Hematopoietic multipotent progenitor cell treated with erythropoietin and hydrocortisone succinate and interleukin-3 and kit ligand, for 17 days (in vitro differentiated cells): ENCODE measurements at regions not wholly inside any gene's neighbourhood (a gene's known extent, or its start where the extent isn't known, plus 50 kb on each side); places are given as distances from the start of the nearest gene placed in this dataset.

ENCODE experiments used
- DNase-seq: peaks from one replicate; pipeline ENCODE4 v3.0.0-alpha.2; 2015; ENCODE audit warnings: low spot score

DNA sequence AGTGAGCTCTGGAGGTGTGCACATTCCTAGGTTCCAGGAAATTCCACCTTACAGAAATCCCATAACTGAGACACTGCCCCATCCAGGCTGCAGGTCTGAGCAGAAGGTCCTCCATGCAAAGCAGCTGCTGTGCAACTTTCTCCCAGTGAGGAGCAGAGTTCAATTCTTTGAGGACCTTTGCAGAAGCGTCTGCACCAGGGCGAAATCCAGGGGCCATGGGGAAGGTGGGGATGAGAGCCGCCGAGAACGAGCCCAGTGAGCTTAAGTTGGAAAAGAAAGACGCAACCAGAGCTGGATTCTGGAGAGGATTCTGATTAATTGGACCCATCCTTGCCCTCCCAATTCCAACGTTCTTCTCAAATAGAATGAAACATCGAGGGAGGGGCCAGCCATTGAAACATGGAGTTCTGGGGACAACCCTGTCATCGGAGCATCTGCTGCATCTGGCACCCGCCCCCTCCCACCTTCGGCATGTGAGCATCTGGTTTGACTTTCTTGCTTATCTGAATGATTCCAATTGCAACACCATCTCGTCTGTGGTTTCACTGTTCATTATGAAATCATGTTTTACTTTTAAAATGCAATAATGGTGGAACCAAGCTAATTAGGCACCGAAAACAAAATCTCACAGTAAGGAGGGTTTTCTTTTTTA is 190.6 kb upstream of the FOXF1 start:
- no peak for DNase-seq

DNA sequence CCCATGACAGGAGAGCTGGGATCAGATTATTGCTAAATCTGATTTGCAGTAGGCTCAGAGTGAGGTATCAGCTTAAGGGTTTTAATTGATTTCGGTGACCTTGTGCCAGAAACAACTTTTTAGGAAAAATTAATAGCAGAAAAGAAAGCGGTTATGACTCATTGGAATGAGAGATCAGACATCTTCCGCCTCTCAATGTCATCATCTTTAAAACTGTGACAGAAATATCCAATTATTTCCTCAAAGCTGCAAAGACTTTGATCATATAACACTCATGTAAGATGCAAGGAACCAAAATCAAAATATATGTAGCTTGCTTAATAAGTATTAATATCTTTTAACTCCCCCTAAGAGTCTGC is 190.1 kb upstream of the FOXF1 start:
- DNase-seq: no peak

DNA sequence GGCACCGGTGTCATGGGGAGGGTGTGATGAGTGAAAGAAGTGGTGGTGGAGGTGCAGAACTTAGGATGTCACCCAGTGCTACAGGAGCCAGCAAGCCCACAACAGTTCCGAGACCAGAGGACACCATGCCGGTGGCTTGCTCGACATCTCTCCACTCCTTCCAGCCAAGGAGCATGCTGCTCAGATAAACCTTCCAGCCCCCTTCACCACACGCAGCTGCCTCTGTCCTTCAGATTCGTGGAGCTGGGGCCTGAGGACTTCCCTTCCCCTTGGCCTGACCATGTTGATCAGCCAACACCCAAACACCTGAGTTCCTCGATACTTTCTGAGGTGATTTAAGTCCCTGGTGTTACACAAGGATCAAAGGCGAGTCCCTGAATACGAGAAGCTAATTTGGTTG is 188.8 kb upstream of the FOXF1 start:
- no peak for DNase-seq

DNA sequence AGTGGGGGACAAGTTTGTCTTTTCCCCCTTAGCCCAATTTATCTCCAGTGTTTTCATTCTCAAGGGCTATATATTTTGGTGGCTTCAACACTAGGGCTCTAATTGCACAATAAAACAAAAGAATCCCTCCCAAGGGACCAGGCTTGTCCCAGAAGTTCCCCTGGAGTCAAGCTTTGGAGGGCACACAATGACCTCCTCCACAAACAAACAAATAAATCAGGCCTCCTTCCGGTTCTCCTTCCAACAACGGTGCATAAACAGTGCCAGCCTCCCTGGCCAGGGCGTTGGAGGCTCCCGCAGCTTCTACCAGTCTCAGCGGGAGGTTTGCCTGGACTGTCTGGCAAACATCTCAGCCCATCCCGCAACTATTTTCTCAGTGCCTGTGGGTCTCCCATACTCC is 188.0 kb upstream of the FOXF1 start:
- no peak for DNase-seq

DNA sequence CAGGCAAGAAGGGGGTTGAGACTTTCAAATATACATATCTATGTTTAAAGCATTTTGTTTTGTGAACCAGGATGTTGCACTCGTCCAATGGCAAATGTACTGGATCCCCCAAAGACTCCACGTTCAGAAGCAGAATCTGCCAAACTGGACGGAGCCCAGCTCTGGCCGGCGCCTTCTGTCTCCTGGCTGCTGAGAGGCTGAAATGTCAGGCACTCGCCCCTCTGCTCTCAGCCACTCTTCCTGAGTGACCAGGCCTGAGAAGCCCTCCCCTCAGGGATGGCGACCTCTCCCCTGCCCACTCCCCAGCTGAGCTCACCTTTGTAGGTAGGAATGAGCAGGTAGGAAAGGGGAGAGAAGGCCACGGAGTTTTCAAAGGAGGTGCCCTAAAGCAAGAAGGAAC is 187.5 kb upstream of the FOXF1 start:
- no peak for DNase-seq

DNA sequence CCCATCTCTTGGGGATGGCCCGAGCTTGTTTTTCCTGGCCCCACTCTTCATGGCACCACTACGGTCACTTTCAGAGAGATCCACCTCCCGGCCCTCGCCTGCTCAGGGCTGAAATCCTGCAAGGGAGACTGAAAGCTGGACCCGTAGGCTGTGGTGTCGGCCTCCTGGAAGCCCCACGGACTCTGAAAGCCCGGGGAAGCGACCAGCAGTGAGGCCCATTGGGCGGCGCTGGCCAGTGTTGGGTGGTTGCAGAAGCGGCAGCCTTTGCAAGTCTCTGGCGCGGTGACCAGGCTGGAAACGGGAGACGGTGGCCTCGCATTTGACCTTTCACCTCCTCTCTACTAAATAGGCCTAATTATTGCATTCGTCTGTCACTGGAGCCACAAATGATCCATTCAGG is 186.0 kb upstream of the FOXF1 start:
- no peak for DNase-seq

DNA sequence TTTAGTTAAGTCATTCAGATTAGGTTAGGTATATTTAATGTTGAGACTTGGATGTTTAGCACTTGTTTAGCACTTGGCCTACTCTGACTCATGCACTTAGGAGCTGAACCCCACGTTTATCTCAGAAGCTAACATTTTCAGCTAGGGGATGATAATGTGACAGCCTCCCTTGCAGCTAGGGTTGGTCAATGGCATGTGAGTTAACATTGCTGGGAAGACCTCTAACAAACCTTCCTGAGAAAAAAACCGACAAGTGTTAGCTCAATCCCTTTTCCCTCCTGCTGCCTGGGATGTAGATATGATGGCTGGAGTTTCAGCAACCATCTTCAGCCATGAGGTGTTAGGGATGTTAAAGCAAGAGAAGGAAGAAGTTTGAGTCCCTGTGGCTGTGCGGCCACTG is 185.0 kb upstream of the FOXF1 start:
- DNase-seq: no peak

DNA sequence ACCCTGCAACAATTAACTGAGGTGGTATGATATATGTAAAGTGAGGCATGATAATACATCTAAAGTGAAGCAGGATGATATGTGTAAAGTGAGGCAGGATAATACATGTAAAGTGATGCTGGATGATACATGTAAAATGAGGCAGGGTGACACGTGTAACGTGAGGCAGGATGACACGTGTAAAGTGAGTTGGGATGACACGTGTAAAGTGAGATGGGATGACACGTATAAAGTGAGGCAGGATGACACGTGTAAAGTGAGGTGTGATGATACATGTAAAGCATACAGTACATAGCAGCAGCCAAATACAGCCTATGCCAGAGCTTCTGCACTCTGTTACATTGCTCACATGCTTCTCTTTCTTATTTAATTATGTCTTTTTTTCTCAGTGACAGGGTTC is 184.4 kb upstream of the FOXF1 start:
- DNase-seq: no peak

DNA sequence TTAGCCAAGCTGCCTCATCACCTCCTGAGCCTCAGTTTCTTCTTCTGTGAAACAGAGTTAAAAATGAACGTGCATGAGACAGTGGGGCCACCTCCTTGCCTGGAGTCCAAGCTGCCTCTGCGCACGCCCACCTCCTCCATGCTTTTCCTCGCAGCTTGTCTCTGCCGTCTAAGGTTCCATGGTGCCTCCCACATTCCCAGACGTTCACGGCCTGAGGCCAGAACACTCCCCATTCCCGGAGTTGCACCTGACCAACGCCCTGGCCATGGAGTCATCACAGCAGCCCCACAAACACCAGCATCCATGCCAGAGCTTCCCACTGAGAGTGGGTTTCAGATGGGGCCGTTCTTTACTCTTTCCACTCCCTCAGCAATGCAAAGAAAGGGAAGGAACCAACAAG is 183.0 kb upstream of the FOXF1 start:
- DNase-seq: no peak

DNA sequence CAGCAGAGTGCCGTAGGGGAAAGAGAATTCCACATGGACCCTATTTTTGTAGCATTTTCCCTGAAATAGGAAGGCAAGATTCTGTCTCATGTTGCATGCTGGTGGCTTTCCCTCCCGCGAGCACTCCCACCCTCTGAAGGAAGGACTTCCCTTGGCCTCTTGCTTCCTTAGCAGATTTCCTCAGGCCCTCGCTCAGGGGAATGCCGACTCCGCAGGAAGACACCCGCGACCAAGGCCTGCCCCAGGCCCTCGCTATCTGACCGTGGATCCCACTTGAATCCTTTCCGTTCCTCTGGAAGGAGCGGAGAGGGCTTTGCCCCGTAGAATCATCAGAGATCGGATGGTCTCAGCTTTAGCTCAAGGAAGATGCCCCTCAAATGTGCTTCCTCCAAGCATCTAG is 179.4 kb upstream of the FOXF1 start:
- DNase-seq: no peak

DNA sequence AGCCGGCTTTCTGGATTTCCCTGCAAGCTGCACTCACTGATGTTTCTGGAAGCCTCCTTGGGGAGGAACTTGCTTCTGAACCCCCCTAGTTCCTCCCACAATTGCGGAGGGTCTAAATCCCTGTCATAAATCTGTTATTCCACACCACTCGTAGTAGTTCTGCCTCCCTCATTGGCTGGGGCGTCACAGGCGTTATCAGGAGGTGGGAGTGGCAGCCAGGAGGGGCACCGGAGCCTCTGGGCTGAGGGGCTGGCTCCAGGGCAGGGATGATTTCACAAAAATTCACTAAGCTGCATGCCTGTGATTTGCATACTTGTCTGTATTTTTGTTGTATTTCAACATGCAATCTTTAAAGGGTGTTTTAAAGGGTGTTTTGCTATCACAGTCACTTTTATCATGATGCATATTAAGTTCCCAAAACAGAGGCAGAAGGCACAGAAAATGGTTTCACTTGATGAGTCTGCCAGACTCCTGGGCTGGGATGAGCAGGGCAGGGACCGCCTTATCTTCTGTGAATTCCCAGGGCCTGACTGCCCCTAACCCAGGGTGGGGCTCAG is 176.2 kb upstream of the FOXF1 start:
- no peak for DNase-seq

DNA sequence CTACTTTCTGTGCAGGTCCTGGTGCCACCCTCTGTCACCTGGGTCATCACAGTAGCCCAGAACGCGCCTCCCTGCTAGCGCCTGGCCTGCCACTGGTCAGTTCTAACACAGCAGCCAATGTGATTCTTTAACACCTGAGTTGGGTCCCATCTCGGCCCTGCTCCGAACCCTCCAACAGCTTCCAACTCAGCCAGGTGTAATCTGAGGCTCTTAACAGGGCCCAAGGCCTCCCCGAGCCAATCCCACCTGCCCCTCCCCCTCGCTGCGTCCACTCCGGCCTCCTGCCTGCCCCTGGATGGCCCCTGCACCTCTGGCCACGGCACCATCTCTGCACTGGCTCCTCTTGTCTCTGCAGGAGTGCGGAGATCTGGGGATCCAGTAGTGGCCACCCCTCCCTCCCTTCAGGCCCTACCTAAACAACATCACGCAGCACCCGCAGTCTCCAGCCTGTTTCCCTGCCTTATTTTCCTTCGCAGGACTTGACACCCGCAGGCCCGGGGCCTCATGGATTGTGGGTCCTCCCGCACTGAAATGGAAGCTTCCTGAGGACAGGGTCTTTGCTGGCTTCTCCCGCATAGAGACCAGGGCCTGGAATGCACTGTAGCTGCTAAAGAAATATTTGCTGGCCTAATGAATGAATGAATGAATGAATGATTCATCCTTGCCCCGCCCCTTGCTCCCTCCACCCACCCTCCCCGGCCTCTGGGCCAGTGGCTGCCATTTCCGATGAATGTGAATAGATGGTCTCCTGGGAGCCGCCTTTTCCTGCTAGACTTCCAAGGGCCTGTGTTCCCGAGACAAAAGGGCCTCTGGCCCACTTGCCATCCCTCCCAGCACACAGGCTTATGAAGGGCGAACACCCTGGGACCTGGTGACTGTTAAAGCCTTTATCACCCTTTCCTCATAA is 174.8 kb upstream of the FOXF1 start:
- no peak for DNase-seq

DNA sequence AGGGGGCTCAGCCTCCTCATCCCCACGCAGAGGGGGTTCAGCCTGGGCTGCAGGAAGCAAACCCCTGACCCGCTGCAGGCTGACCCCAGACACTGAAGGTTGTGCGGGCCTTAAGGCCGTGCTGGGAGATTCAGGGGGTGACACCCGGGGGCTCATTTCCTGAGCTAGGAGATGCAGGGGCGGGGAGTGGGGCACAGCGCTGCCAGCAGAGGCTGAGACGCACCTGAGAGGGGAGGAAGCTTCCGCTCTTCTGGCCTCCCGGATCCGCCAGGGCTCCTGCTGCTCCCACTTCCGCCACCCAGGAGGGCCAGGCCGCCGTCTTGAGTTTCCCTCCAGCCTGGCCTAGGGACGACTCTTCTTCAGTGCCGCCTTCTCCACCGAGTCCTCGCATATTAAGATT is 173.2 kb upstream of the FOXF1 start:
- no peak for DNase-seq

DNA sequence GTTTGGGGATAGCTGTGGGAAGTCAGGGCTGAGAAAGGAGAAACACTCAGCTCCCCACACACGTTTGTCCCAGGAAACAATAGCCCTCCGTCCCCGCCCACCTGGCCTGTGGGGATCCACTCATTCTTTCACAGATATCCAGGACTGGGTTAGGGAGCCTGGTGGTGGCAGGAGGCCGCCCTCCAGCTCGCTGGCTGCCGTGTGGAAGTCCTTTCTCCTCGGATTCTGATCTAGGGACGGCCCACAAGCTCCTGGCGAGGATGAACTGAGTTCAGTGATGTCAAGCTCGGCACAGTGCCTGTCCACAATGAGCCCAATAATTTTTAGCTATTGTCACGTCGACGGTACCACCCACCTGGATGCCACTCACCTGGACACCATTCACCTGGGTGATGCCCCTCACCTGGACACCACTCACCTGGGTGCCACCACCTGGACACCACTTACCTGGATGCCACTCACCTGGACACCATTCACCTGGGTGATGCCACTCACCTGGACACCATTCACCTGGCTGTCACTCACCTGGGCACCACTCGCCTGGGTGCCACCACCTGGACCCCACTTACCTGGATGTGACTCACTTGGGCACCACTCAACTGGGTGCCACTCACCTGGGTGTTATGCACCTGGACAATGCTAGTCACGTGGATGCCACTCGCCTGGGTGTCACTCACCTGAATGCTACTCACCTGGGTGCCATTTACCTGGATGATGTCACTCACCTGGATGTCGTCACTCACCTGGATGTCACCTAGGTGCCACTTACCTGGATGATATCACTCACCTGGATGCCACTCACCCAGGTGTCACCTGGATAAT is 172.5 kb upstream of the FOXF1 start:
- DNase-seq: no peak

DNA sequence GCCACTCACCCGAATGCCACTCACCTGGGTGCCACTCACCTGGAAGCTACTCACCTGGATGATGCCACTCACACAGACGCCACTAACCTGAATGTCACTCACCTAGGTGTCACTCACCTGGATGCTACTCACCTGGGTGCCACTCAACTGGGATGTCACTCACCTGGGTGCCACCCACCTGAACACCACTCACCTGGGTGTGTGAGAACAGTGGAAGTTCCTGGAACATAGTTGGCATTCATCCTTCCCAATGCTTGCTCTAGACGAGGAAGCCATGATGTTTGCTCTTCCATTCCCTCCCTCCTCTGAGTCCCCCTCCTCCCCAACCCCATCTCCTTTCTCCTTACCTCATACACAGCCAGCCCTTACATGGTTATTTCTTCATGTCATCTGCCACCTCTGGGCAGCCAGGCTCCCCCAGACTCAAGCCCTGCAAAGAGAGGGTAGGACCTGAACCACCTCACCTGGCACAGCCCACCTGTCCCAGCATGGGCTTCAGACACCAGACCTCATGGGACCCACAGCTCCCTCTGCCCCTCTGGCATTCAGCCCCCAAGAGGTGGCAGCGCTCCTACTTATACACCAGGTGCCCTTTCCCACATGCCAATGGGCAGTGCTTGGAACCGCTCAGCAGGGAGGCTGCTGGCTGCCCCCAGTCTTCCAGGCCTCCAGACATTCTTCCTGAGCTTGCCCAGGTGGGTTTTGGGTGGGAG is 171.8 kb upstream of the FOXF1 start:
- no peak for DNase-seq

DNA sequence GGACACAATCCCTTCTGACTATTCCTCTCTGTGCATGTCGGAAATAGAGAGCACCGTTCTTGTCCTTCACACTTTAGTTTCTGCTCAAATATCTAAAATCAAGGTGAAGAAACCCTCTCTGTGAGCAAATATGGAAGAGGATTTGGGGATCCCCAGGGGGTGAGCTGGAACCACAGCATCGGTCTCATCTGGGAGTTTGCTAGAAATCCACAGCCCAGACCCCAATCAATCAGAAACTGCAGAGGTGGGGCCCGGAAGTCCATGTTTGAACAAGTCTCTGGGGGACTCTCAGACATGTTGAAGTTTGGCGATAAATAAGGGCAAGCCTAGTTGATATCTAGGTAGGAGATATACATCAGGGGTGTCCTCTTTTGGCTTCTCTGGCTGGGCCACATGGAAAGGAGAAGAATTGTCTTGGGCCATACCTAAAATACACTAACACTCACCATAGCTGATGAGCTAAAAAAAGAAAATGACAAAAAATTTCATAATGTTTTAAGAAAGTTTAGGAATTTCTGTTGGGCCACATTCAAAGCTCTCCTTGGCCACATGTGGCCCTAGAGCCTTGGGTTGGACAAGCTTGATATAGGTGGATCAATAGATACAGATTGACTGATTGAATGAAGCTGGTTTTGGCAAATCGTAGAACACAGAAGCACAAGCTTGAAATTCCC is 168.0 kb upstream of the FOXF1 start:
- no peak for DNase-seq

DNA sequence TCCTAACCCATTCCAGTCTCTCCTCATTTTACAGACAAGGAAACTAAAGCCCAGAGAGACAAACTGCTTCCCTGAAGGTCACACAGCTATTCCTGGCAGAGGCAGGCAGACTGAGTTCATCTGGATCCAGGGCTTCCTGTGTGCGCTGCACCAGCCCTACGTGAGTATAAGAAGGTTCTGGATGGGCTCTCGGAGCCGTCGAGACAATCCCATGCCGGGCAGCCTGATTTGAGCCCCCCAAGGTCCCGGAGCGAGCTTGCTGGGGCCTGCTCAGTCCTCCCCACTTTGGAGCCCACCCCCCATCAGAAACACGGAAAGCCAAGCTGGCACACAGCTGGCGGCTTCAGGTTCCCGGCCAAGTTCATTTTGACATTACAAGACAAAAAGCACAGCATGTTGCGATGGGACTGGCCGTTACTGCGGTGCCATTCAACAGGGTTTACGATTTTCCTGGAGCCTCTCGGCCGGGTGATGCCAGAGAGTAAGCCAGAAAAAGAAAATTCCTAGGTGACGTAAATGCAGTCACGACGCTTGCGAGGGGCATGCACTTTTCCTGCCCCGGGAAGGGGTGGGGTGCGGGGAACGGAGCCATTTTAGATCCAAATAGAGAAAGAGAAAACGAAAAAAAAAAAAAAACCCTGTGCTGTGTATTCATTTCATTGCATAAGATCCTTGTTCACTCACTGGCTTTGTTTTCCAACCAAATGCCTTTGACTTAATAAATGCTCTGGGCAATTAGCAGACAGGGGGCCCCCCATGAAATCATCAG is 167.1 kb upstream of the FOXF1 start:
- DNase-seq: no peak

DNA sequence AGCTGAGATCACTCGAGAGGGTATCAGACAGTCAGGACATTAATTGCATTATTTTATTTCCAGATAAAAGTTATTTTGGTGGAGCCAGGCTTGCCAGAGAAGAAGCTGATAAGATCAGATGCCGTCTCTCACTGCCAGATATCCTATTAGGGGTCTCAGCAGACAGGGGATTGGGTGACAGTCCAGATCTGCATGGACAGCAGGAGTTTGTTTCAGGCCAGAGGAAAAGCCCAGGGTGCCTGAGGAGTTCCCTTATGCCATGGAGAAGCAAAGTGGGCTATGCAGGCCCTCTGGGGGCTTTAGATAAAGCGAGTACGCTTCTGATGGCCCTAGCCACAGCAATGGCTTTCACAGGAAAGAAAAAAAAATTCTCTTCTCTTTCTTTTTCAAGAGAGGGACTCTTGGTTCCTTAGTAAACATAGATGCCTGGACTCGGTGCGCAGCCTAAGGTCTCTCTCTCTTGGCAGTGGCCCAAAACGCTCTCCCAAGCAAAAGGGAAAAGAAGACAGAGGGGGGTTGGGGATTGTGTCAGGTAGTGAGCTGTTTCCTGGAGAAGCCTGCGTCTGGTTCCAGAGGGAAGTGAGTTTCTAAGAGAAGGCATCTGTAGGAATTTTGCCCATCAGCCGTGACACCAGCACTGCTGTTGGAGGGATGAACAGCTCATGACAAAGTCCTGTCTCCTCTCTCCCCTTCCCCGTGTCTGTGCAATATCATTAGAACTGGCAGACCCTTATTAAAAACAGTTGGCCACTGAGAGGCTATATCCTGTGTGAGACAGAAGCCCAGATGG is 166.3 kb upstream of the FOXF1 start:
- DNase-seq: no peak

DNA sequence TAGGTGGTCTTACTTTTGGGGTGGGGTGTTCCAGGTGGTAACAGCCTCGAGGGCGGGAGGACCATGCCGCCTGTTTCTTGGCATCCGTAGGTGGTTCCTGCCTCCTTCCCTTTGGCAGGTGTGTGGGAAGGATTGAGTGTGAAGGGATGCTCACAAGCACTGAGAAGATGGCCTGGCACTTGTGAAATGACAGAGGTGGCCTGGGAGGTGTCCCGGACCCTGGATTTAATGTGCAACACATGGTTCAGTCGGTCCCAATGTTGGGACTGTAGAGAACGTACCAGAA is 165.8 kb upstream of the FOXF1 start:
- DNase-seq: no peak

DNA sequence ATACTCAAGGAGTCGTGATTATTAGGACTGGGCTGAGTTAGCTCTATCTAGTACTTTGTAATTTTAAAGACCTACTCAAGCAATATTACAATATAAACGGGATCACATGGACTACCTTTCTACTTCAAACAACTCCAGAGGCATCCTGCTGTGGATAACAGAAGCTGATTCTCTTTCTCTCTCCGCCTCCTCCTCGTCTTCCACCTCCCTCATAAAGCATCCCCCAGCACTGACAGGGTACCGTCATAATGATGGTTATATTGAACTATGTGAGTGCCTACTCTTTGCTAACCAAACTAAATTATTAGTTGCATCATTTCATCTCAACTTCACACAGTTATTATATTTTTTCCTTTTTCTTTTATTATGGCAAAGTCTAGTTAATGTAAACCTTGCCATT is 165.4 kb upstream of the FOXF1 start:
- DNase-seq: no peak
